HS-5 (cell line): ENCODE measurements at regions not wholly inside any gene's neighbourhood (a gene's known extent, or its start where the extent isn't known, plus 50 kb on each side); places are given as distances from the start of the nearest gene placed in this dataset.
A peak's percentile ranks its signal among the peaks of the same experiment; 100 is the strongest.
"Not testable (repeated sequence)": the region's sequence is repeated elsewhere in the genome, so short reads cannot be mapped to it uniquely, and the experiment has no call there.

Experiments
- DNase-seq: peaks from one replicate; pipeline ENCODE4 v3.0.0-alpha.2; 2012; ENCODE audit warnings: low read depth

- DNase-seq, result no peak
Measured at GRCh38 chr3:24687671-24688070, 193.0 kb upstream of the THRB start.

- no peak for DNase-seq
Measured at GRCh38 chr3:24688446-24689148, 193.9 kb upstream of the THRB start.

- no peak for DNase-seq
Measured at GRCh38 chr3:24689353-24689752, 194.7 kb upstream of the THRB start.

GRCh38 chr3:24690777-24691176, 196.1 kb upstream of the THRB start:
- DNase-seq, result no peak

- not testable (repeated sequence) for DNase-seq
Measured at GRCh38 chr3:24699078-24699477, 204.4 kb upstream of the THRB start.

- peak; percentile 53 for DNase-seq
Measured at GRCh38 chr3:24704496-24704895, 209.8 kb upstream of the THRB start.

GRCh38 chr3:24707936-24708335, 213.3 kb upstream of the THRB start:
- DNase-seq, result no peak

GRCh38 chr3:24709956-24710355, 215.3 kb upstream of the THRB start:
- no peak for DNase-seq

GRCh38 chr3:24713516-24713915, 218.9 kb upstream of the THRB start:
- DNase-seq, result no peak

- no peak for DNase-seq
Measured at GRCh38 chr3:24714436-24714835, 219.8 kb upstream of the THRB start.

- DNase-seq, result no peak
Measured at GRCh38 chr3:24715171-24715792, 220.6 kb upstream of the THRB start.

GRCh38 chr3:24722087-24722486, 227.4 kb upstream of the THRB start:
- DNase-seq, result no peak

GRCh38 chr3:24725514-24726255, 231.0 kb upstream of the THRB start:
- DNase-seq, result no peak

- no peak for DNase-seq
Measured at GRCh38 chr3:24726423-24726822, 231.8 kb upstream of the THRB start.

- DNase-seq, result no peak
Measured at GRCh38 chr3:24730173-24730572, 235.5 kb upstream of the THRB start.

GRCh38 chr3:24734019-24734418, 239.4 kb upstream of the THRB start:
- no peak for DNase-seq

- no peak for DNase-seq
Measured at GRCh38 chr3:24736701-24737100, 242.1 kb upstream of the THRB start.

GRCh38 chr3:24740326-24740725, 245.7 kb upstream of the THRB start:
- DNase-seq, result no peak

- DNase-seq, result no peak
Measured at GRCh38 chr3:24741506-24741905, 246.9 kb upstream of the THRB start.

GRCh38 chr3:24748520-24748919, 253.9 kb upstream of the THRB start:
- no peak for DNase-seq

- DNase-seq, result no peak
Measured at GRCh38 chr3:24751020-24751419, 256.4 kb upstream of the THRB start.

- DNase-seq, result no peak
Measured at GRCh38 chr3:24756101-24756888, 261.6 kb upstream of the THRB start.
